ENCODE measurements at regions not wholly inside any gene's neighbourhood (a gene's known extent, or its start where the extent isn't known, plus 50 kb on each side); places are given as distances from the start of the nearest gene placed in this dataset.
A peak's percentile ranks its signal among the peaks of the same experiment; 100 is the strongest.

- Histone ChIP-seq H3K4me2 (ENCODE audit: low read length) (no peak overlapping the region), H3K9me3 (ENCODE audit: insufficient read depth, low read depth, low read length) (peaks cover 3% of the 10 kb centered on the region), H3K4me3 (ENCODE audit: insufficient read depth, low read depth, low read length) (no peak overlapping the region), H3K36me3 (ENCODE audit: insufficient read depth, low read length) (peaks cover 16% of the 10 kb centered on the region), H3K4me1 (ENCODE audit: insufficient read depth, low read length) (peaks cover 7% of the 10 kb centered on the region), H3K9ac (ENCODE audit: low read length) (no peak overlapping the region), H3K79me2 (ENCODE audit: insufficient read depth, low read length) (peaks cover 36% of the 10 kb centered on the region), H3K27me3 (ENCODE audit: insufficient read depth, low read length) (no peaks in the 10 kb centered on the region), H4K20me1 (ENCODE audit: insufficient read depth, low read length) (peaks cover 71% of the 10 kb centered on the region), H3K27ac (ENCODE audit: low read depth, low read length) (no peak overlapping the region), H2AFZ (ENCODE audit: low read depth, low read length) (no peak overlapping the region)
- Mint-ChIP-seq H3K4me1 (ENCODE audit: low read depth, unreplicated experiment) (peaks cover 23% of the 10 kb centered on the region), H3K9me3 (ENCODE audit: unreplicated experiment) (peaks cover 7% of the 10 kb centered on the region), H3K36me3 (ENCODE audit: low read depth, unreplicated experiment) (peaks cover 10% of the 10 kb centered on the region), H3K27me3 (ENCODE audit: low read depth, unreplicated experiment) (no peaks in the 10 kb centered on the region), H3K4me3 (ENCODE audit: unreplicated experiment) (no peak overlapping the region), H3K27ac (ENCODE audit: unreplicated experiment) (peak overlapping the region; percentile 77)
- no peak for DNase-seq (ENCODE audit: low read depth)
- no peak for TF ChIP-seq CTCF (IDR thresholded peaks at IDR 0.05; ENCODE audit: insufficient read depth, low read depth, low read length)
- TF ChIP-seq EZH2 (IDR thresholded peaks at IDR 0.05; ENCODE audit: insufficient read depth, low read length) = no peak
- no peak for FAIRE-seq
Measured at GRCh38 chr14:101017806-101018560, 114.5 kb upstream of the RTL1 start.

GRCh38 chr14:101018561-101019290, 115.2 kb upstream of the RTL1 start:
- Mint-ChIP-seq H3K36me3 (ENCODE audit: low read depth, unreplicated experiment) (peaks cover 14% of the 10 kb centered on the region), H3K4me3 (ENCODE audit: unreplicated experiment) (no peak overlapping the region), H3K27me3 (ENCODE audit: low read depth, unreplicated experiment) (peaks cover 2% of the 10 kb centered on the region), H3K4me1 (ENCODE audit: low read depth, unreplicated experiment) (peaks cover 23% of the 10 kb centered on the region), H3K9me3 (ENCODE audit: unreplicated experiment) (peaks cover 12% of the 10 kb centered on the region), H3K27ac (ENCODE audit: unreplicated experiment) (no peak overlapping the region)
- DNase-seq (ENCODE audit: low read depth) (no peak), FAIRE-seq (no peak)
- Histone ChIP-seq H4K20me1 (ENCODE audit: insufficient read depth, low read length) (peaks cover 79% of the 10 kb centered on the region), H2AFZ (ENCODE audit: low read depth, low read length) (no peak overlapping the region), H3K4me3 (ENCODE audit: insufficient read depth, low read depth, low read length) (no peak overlapping the region), H3K27ac (ENCODE audit: low read depth, low read length) (no peak overlapping the region), H3K9ac (ENCODE audit: low read length) (no peak overlapping the region), H3K36me3 (ENCODE audit: insufficient read depth, low read length) (peaks cover 20% of the 10 kb centered on the region), H3K4me1 (ENCODE audit: insufficient read depth, low read length) (peaks cover 7% of the 10 kb centered on the region), H3K9me3 (ENCODE audit: insufficient read depth, low read depth, low read length) (peaks cover 3% of the 10 kb centered on the region), H3K79me2 (ENCODE audit: insufficient read depth, low read length) (peaks cover 44% of the 10 kb centered on the region), H3K4me2 (ENCODE audit: low read length) (no peak overlapping the region), H3K27me3 (ENCODE audit: insufficient read depth, low read length) (no peaks in the 10 kb centered on the region)
- TF ChIP-seq EZH2 (IDR thresholded peaks at IDR 0.05; ENCODE audit: insufficient read depth, low read length) (no peak), CTCF (IDR thresholded peaks at IDR 0.05; ENCODE audit: insufficient read depth, low read depth, low read length) (no peak)

Data from astrocyte (in vitro differentiated cells and primary cell).